Iris pigment epithelial cell (primary cell): ENCODE measurements at regions not wholly inside any gene's neighbourhood (a gene's known extent, or its start where the extent isn't known, plus 50 kb on each side); places are given as distances from the start of the nearest gene placed in this dataset.
"Not testable (repeated sequence)": the region's sequence is repeated elsewhere in the genome, so short reads cannot be mapped to it uniquely, and the experiment has no call there.

Source experiments
- DNase-seq: peaks from one replicate; pipeline ENCODE4 v3.0.0-alpha.2; 2011; ENCODE audit warnings: low read depth

DNA sequence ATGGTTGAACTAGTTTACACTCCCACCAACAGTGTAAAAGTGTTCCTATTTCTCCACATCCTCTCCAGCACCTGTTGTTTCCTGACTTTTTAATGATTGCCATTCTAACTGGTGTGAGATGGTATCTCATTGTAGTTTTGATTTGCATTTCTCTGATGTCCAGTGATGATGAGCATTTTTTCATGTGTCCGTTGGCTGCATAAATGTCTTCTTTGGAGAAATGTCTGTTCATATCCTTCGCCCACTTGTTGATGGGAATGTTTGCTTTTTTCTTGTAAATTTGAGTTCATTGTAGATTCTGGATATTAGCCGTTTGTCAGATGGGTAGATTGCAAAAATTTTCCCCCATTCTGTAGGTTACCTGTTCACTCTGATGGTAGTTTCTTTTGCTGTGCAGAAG, 155.0 kb upstream of the CNKSR2 start:
- DNase-seq: not testable (repeated sequence)

DNA sequence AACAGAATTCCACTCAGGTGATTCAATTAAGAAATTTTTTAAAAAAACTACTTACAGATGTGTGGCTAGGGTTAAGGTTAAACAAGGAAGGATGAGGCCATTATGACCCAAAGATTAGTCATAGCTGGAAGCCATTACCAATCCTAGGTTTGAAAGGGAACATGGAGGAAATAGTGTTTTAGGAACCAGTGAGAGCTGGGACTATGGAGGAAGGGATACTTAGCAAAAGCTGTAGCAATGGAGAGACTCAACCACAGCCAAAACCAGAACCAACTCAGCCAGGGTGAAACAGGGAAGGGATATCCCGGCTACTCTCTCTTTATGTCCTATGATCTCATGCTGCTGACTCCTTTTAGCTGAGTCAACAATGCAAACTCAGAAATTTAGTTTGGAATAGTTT, 148.6 kb upstream of the CNKSR2 start:
- DNase-seq: no peak

DNA sequence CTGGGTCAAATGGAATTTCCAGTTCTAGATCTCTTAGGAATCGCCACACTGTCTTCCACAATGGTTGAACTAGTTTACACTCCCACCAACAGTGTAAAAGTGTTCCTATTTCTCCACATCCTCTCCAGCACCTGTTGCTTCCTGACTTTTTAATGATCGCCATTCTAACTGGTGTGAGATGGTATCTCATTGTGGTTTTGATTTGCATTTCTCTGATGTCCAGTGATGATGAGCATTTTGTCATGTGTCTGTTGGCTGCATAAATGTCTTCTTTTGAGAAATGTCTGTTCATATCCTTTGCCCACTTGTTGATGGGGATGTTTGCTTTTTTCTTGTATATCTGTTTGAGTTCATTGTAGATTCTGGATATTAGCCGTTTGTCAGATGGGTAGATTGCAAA, 145.2 kb upstream of the CNKSR2 start:
- not testable (repeated sequence) for DNase-seq

DNA sequence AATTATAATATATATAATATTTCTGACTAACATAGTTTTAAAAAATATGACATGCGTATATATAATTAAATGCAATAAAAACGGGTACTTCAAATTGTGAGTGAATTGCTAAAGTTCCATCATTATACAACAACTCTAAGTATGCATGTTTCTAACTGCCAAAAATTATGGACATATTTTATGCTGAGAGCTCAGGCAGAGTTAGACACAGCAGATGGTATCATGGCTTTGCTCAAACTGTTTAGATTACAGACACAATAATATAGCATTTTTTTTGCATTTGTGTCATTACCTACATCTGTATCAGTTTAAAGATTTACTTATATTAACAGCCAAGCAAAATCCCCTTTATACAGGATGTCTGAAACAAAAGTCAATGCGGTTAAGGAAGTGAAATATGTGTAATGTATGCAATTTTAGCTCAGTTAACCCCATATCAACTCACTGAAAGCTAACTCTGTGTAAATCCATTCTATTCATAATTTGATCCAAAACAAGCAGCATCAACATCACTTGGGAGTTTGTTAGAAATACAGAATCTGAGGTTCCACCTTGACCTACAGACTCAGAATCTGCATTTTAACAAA, 119.1 kb upstream of the CNKSR2 start:
- DNase-seq: no peak

DNA sequence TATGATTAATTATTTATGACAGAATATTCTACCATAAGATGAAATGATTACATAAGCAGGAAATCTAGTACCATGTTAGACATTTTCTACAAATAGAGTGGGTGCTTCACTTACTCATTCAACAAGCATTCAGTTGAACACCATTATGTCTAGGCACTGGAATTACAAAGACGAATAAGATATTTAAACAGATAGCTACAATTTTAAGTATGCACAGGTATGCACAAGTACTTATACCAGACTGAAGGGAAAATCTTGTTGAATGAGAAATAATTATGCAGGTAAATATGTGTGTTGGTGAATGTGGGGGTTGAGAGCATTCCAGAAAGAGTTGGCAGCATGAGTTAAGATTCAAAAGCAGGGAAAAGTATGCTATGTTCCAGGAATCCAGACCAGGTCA, 107.3 kb upstream of the CNKSR2 start:
- no peak for DNase-seq

DNA sequence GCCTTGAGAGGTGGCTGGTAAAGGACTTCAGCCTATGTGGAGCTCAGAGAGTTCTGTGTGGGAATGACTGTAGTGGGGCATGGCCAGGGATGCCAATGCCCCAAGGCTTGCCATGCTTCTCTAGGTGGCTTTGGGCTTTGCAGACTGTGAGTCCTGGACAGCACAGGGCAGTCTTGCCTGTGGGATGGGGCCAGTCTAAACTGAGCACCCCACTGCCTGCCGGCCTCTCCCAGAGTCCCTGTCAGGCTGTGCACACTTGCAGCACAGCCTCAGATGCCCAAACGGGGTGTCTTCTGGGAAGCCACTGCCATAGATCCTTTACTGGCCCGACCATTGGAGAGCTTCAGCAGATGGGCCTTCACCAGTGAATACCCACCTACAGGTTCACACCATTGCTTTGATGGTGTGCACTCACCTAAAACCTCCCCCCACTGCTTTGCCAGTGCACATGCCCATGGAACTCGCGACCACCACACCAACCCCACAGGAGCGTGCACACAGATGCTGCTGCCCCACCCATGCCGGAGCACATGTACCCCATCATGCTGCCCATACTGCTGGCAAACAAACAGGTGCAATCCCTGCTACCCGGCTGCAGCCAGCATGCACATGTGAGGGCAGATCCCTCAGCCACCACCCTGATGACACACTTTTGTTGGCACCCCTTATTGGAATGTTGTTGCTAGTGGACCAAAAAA, 97.3 kb upstream of the CNKSR2 start:
- no peak for DNase-seq

DNA sequence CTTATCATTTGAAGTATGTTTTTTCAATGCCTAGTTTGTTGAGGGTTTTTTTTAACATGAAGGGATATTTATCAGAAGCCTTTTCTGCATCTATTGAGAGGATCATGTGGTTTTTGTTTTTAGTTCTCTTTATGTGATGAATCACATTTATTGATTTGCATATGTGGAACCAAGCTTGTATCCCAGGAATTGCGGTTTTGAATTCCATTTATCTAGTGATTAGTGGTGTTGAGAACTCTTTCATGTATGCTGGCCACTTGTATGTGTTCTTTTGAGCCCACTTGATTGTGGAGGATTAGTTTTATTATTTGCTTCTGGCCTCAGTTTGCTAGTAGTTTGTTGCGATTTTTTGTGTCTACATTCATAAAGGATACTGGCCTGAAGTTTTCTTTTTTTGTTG, 85.0 kb upstream of the CNKSR2 start:
- no peak for DNase-seq

DNA sequence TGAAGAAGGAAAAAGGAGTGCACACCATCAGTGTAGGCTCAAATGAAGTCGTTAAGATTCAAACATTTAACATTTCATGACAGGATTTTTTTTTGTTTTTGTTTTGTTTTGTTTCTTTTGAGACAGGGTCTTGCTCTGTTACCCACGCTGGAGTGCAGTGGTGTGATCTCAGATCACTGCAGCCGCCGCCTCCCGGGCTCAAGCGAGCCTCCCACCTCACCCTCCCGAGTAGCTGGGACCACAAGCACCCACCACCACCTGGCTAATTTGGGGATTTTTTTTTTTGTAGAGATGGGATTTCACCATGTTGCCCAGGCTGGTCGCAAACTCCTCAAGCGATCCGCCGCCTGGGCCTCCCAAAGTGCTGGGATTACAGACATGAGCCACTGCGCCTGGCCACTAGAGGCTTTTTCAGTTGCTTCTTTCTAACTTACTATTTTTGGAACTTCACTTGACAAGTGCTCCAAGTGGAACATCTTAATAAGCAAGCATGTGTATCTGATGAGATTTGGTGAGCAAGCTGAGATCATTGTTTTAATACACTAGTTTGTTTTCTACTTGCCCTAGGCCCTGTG, 78.9 kb upstream of the CNKSR2 start:
- DNase-seq: no peak

DNA sequence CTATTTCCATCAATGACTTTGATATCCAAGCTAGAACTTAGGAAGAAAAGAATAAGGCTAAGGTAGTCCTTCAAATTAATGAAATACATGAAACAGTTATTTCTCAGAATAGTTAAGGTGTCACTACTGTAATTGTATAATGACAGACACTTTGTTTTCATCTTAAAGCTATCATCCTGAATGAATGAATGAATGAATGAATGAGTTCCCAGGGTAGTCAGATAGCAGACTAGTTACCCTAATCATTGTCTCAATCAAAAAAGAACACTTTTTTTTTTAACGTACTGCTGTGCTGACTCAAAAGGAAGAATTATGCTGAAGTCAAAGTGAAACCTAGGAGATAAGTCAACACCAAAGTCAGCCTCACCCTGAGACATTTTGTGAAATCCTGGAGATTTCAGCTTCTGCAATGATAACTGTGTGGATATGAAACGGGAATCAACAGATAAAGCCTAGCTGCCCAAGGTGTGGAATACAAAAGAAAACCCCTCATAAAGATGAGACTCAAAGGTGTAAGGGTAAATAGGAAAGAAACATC, 68.3 kb upstream of the CNKSR2 start:
- DNase-seq: no peak

DNA sequence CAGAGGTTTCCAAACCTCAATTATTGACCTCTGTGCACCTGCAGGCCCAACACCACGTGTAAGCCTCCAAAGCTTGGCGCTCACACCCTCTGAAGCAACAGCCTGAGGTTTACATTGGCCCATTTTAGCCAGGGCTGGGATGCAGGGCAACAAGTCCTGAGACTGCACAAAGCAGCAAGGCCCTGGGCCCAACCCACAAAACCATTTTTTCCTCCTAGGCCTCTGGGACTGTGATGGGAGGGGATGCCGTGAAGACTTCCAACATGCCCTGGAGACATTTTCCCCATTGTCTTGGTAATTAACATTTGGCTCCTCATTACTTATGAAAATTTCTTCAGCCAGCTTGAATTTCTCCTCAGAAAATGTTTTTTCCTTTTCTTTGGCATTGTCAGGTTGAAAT, 54.9 kb upstream of the CNKSR2 start:
- DNase-seq: no peak
